Sciatic nerve (tissue), 2 donors: ENCODE measurements at regions not wholly inside any gene's neighbourhood (a gene's known extent, or its start where the extent isn't known, plus 50 kb on each side); places are given as distances from the start of the nearest gene placed in this dataset.

Source experiments
- ATAC-seq: fragments of 200-7000 bp; cut with Tn5 transposase; one replicate; pipeline ENCODE4 v1.9.1; 2020; ENCODE audit warnings: mild to moderate bottlenecking, moderate library complexity
- DNase-seq: peaks from one replicate; pipeline ENCODE4 v3.0.0-alpha.2; 2020; ENCODE audit warnings: low spot score
- intact Hi-C: fragments of 100-400 bp; cut with DNase I; formaldehyde crosslinking; loops from one replicate; pipeline ENCODE4 v1.14.2; 2022
- donor health status: DM: no; HTN: no; CAD: no.
- donor health status: DM: no; HTN: no; CAD: no.

DNA sequence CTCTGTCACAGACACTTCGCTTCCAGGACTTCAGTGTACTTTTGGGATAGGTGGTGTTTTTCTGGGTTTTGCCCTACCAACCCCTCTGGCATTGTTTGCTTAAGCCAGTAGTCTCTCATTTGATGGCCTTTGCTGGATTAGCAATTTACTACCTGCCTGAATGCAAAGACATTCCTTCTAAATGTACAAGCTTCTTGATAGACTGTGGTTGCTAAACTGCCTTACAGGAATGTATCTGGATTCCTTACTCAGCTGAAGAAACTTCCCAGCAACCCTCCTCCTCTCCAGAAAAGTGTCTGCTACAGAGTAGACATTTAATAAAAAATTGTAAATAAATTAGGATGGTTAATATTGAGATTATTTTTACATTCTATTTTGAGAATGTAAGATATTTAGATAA is 1916.7 kb downstream of the EFNA5 start:
- DNase-seq (no peak), ATAC-seq (no peak)
- intact Hi-C loops, result no loop called here

DNA sequence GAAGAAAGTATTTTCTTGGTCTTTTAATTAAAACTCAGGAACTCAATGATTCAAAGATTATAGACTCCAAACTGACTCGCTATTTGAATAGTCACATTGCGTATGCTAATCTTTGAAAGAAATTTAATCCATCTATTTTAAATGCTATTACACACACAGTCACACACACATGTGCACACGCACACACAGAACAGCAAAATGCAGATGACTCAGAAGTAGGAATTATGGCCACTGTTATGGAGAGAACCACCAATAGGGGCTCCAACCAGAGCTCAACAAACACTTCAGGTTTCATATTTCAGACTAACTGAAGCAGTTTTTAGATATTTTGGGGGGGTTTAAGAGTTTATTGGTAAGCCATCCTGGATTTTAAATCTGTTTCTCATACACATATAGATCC is 1917.9 kb downstream of the EFNA5 start:
- DNase-seq (no peak), ATAC-seq (no peak)
- intact Hi-C loops, result no loop called here

DNA sequence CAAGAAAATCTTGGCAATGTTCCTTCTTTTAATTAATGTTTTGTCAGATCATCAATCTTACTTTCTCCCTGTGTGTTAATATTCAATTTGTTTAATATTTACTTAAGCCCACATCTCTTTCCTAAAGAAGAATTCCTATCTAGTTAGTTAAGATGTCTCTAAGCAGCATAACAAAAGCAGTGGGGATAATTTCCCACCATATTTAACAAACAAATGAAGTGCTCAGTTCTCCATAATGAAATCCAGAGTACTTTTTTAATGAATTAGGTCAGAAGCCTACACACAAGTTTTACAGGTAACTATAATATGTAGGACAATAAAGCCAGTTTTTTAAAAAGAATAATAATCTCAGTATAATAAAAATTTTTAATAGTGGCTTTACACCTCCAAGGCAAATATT is 1918.8 kb downstream of the EFNA5 start:
- ATAC-seq, result no peak
- intact Hi-C loops, result no loop called here

DNA sequence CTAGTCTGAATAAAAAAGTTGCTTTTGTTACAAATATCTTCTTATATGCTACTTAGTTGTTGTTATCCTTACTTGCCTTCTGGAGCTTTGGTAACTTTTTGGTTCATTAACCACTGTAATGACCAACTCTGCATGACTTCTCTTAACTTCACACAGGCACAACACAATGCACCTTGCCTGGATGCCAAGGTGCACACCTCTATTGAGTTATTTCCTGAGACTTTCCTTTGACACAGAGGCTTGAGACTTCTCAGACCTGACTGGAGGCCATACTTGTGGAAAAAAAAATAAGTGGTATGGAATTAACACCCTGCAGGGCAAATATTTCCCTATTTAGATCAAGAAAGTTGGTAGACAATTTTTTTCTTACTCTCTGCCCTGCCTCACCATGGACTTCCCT is 1925.6 kb downstream of the EFNA5 start:
- DNase-seq (no peak), ATAC-seq (no peak)
- intact Hi-C loops, result no loop called here

More for the DNA sequence above, 1918.8 kb downstream of the EFNA5 start:
- no peak for DNase-seq

GRCh38 chr5:105740242-105740641 is 1930.5 kb downstream of the EFNA5 start:
- DNase-seq, result no peak
- intact Hi-C loops, result no loop called here
- no peak for ATAC-seq

DNA sequence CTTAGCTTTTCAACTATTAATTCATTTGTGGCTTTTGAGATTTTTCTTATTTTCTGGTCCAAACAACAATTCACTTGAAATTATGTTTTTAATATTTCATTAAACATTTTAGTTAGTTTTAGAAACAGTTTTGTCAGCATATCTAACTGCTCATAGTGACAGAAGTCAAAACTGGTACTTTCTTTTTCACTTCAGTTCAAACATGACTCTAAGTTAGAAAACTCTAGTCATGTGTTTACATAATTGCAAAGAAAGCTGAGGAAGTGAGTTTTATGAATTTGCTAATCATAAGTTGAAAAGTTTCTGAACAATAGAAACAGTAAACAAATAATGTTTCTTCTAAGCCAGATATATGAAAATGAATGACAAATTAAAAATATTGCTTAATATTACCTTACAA is 1931.0 kb downstream of the EFNA5 start:
- DNase-seq, result no peak
- intact Hi-C loops, result no loop called here
- ATAC-seq, result no peak

DNA sequence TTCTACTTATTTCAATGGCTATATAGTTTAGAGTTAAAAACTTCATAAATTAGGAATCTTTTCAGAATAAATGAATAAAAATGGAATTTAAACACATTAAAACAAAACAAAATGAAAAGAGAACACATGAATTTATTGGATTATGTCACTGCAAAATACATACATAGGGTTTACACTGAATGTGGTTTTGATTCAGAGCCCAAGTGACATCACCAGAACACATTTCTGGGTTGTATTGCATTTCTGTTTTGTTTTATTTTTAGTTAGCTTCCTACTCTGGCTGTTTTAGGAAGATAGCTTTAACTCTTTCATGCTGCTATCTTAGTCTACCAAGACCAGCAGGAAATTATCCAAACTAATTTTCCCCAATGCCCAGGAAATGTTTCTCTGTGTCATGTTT is 1935.0 kb downstream of the EFNA5 start:
- ATAC-seq (no peak), DNase-seq (no peak)
- intact Hi-C loops, result no loop called here

DNA sequence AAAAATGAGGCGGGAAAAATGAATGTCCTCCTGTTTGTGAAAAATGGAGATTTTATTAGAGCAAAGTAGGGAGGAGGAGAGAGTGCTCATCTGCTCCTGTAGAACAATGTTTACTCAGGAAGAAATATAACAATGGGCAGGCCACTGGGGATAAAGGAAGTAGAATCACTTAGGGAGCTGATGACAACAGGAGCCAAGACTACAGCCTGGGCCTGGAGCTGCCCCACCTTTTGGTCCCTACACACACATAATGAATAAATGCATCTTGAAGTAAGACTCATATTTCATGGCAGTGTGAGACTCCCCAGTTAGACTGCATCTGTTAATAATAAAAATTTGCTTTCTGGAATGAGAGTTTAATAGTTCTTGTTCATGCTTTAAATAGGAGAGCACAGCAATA is 1939.8 kb downstream of the EFNA5 start:
- ATAC-seq (no peak), DNase-seq (no peak)
- intact Hi-C loops, result no loop called here

GRCh38 chr5:105726093-105726492 is 1944.6 kb downstream of the EFNA5 start:
- DNase-seq, result no peak
- intact Hi-C loops, result no loop called here
- ATAC-seq, result no peak

GRCh38 chr5:105708442-105708841 is 1962.3 kb downstream of the EFNA5 start:
- ATAC-seq (no peak), DNase-seq (no peak)
- intact Hi-C loops, result no loop called here

DNA sequence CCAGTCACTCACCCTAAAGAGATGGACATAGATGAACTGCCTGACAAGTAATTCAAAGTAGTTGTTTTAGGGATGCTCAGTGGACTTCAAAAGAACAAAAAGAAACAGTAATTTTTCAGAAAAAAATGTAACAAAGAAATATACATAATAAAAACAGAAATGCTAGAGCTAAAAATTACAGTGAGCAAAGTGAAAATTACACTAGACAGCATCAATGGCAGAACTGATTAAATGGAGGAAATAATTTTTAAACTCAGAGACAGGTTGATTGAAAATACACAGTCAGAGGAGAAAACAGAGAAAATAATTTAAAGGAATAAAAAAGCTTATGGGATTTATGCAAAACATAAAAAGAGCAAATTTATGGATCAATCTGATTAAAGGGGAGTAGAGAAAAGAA is 1968.4 kb downstream of the EFNA5 start:
- ATAC-seq, result no peak
- no peak for DNase-seq
- intact Hi-C loops, result no loop called here

DNA sequence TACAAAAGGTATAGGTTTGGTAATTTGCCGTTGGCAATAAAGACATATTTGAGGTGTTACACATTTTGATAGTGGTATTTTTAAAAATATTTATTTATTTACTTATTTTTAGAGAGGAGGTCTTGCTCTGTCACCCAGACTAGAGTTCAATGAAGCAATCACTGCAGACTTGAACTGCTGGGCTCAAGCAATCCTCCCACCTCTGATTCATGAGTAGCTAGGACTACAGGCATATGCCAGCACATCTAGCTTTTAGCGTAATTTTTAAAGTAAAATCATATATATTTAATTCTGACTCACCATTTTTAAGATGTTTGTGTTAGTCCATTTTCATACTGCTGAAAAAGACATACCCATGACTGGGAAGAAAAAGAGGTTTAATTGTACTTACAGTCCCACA is 1974.3 kb downstream of the EFNA5 start:
- ATAC-seq, result no peak
- intact Hi-C loops, result no loop called here
- no peak for DNase-seq

DNA sequence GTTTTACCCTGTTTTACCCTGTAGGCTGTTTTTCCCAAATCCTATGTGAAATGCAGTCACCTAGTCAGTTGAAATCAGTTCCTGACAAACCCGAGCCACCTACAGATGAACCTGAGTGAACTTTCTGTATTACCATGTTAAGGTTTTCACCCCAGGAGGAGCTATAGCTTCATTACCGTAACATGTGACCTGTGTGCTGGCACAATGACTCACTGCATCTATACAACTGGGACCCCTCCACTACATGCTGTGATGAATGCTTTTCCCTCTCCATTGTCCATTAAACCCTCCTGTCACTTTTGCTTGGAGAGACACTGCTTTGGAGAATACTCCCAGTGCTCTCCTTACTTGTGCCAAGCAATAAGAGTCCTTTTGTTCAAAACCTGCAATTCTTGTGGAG is 1974.8 kb downstream of the EFNA5 start:
- DNase-seq, result no peak
- no peak for ATAC-seq
- intact Hi-C loops, result no loop called here

GRCh38 chr5:105689596-105689995 is 1981.1 kb downstream of the EFNA5 start:
- ATAC-seq (no peak), DNase-seq (no peak)
- intact Hi-C loops, result no loop called here

GRCh38 chr5:105688227-105688792 is 1982.4 kb downstream of the EFNA5 start:
- peak; percentile 45 for ATAC-seq
- no peak for DNase-seq
- intact Hi-C loops, result no loop called here

- no peak for ATAC-seq
- intact Hi-C loops, result no loop called here
- no peak for DNase-seq
Measured at GRCh38 chr5:105687493-105687892, 1983.2 kb downstream of the EFNA5 start.

GRCh38 chr5:105685884-105686283 is 1984.9 kb downstream of the EFNA5 start:
- intact Hi-C loops, result no loop called here
- ATAC-seq, result no peak
- DNase-seq, result no peak

DNA sequence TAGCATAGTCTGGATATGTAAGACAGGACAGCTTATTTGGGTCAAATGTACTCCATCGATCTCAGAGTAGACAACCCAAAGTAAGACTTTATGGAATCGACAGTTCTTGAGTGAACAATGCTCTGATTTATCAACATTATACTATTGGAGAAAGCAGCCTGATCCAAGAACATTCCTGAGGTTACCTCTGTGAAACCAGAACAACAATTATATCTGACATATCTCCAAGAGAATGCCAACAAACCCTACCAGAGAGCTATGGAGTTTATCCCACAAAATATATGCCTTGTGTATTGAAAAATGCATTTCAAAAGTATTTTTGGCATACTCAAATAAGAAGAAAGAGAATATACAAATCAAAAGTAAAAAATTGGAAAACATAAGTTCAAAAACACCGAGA is 1985.9 kb downstream of the EFNA5 start:
- intact Hi-C loops, result no loop called here
- ATAC-seq, result no peak
- DNase-seq, result no peak

DNA sequence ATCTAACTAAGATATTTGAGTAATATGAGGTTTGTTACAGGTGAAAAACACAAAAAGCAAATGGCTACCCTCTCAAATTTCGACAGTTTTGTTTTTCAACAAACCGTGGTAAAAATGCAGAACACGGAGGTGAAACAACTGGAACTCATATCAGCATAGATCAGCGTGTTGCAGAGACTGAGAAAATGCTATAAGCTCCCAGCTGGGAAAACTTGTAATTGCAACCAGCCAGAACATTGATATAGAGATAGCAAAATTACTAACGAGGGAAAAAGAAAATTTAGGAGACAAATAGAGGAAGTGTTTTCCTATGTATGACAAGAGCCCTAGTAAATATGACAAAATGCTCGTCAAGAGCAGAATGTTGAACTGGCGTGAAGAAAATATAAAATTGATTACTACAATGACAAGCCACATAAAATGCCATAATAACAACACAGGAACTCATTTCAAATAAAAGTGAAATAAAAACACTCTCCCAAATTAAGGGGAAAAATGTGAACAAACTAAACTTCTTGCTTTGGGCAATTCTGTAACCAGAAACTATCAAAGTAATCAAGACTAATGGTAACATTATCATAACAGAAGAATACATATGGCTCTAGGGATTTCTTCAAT is 1989.8 kb downstream of the EFNA5 start:
- intact Hi-C loops, result no loop called here
- no peak for DNase-seq

GRCh38 chr5:105677291-105677690 is 1993.4 kb downstream of the EFNA5 start:
- no peak for DNase-seq
- intact Hi-C loops, result no loop called here
- no peak for ATAC-seq

More for the DNA sequence above, 1989.8 kb downstream of the EFNA5 start:
- no peak for ATAC-seq

- intact Hi-C loops, result no loop called here
Measured at GRCh38 chr5:105670596-105670995, 2000.1 kb downstream of the EFNA5 start.

More at GRCh38 chr5:105670596-105670995, 2000.1 kb downstream of the EFNA5 start:
- no peak for ATAC-seq
- no peak for DNase-seq
